ENCODE measurements at regions not wholly inside any gene's neighbourhood (a gene's known extent, or its start where the extent isn't known, plus 50 kb on each side); places are given as distances from the start of the nearest gene placed in this dataset.

GRCh38 chr18:25435149-25435782, 83.3 kb upstream of the ZNF521 start:
- no peak for DNase-seq (ENCODE audit: low read depth, low spot score)
- no peaks in the 10 kb centered on the region for H3K36me3 Mint-ChIP-seq (ENCODE audit: low read depth)
- H3K27ac Mint-ChIP-seq (ENCODE audit: unreplicated experiment) = no peak overlapping the region
- no peaks in the 10 kb centered on the region for H3K9me3 Mint-ChIP-seq
- TF ChIP-seq, protein P1, sequence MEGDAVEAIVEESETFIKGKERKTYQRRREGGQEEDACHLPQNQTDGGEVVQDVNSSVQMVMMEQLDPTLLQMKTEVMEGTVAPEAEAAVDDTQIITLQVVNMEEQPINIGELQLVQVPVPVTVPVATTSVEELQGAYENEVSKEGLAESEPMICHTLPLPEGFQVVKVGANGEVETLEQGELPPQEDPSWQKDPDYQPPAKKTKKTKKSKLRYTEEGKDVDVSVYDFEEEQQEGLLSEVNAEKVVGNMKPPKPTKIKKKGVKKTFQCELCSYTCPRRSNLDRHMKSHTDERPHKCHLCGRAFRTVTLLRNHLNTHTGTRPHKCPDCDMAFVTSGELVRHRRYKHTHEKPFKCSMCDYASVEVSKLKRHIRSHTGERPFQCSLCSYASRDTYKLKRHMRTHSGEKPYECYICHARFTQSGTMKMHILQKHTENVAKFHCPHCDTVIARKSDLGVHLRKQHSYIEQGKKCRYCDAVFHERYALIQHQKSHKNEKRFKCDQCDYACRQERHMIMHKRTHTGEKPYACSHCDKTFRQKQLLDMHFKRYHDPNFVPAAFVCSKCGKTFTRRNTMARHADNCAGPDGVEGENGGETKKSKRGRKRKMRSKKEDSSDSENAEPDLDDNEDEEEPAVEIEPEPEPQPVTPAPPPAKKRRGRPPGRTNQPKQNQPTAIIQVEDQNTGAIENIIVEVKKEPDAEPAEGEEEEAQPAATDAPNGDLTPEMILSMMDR (conservative IDR thresholded peaks at IDR 0.05) = no peak
- no peaks in the 10 kb centered on the region for H3K27me3 Mint-ChIP-seq (ENCODE audit: low read depth)
- H3K4me3 Mint-ChIP-seq = no peak overlapping the region
- H3K4me1 Mint-ChIP-seq = no peaks in the 10 kb centered on the region

GRCh38 chr18:25434745-25435144, 82.8 kb upstream of the ZNF521 start:
- no peak overlapping the region for H3K27ac Mint-ChIP-seq (ENCODE audit: unreplicated experiment)
- no peak overlapping the region for H3K4me3 Mint-ChIP-seq
- no peaks in the 10 kb centered on the region for H3K27me3 Mint-ChIP-seq (ENCODE audit: low read depth)
- TF ChIP-seq, protein P1 (conservative IDR thresholded peaks at IDR 0.05) = no peak
- no peaks in the 10 kb centered on the region for H3K36me3 Mint-ChIP-seq (ENCODE audit: low read depth)
- no peaks in the 10 kb centered on the region for H3K4me1 Mint-ChIP-seq
- no peaks in the 10 kb centered on the region for H3K9me3 Mint-ChIP-seq
- no peak for DNase-seq (ENCODE audit: low read depth, low spot score)

DNA sequence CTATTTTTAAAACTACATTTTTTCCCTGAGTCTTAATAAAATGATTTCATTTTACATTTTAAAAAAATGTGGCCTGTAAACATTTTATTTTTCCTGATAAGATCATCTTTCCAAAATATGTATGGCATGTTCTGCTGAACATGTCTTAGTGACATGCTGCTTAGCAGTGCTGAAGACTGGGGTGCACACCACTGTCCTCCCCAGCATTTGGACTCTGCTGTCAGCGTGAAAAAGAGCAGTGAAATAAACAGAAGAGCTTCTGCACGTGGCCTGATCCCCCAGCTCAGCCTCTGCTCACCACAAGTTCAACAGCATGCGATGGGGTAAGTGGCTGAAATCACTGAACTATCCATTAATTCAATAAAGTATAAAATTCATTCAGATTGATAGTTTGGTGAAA, 81.6 kb upstream of the ZNF521 start:
- H3K27ac Mint-ChIP-seq (ENCODE audit: unreplicated experiment) = no peak overlapping the region
- TF ChIP-seq, protein P1 (conservative IDR thresholded peaks at IDR 0.05) = no peak

DNA sequence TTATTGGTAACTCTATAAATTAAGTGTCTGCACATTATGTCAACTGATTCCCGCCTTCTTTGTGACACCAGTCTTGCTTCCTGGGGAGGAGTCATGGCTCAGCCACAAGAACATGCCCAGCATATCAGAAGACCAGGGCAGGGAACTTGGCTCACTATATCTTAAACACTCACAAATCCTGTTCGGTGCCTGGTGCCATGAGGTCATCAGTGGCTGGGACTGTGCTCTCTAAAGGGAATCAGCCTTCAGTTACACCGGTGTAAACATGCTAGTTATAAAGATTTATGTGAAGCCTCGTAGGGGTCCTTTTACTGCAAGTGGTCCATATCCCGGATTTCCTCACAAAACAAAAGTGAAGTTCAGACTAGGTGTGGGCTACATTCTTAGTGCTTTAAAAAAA, 73.1 kb upstream of the ZNF521 start:
- Mint-ChIP-seq H3K27me3 (ENCODE audit: low read depth) (no peaks in the 10 kb centered on the region), H3K36me3 (ENCODE audit: low read depth) (no peaks in the 10 kb centered on the region), H3K4me1 (peaks cover 7% of the 10 kb centered on the region), H3K4me3 (no peak overlapping the region), H3K9me3 (peaks cover 4% of the 10 kb centered on the region), H3K27ac (ENCODE audit: unreplicated experiment) (no peak overlapping the region)
- TF ChIP-seq, protein P1 (conservative IDR thresholded peaks at IDR 0.05) = no peak
- DNase-seq (ENCODE audit: low read depth, low spot score) = no peak

More for the DNA sequence above, 81.6 kb upstream of the ZNF521 start:
- H3K4me3 Mint-ChIP-seq = no peak overlapping the region
- no peak for DNase-seq (ENCODE audit: low read depth, low spot score)
- H3K27me3 Mint-ChIP-seq (ENCODE audit: low read depth) = no peaks in the 10 kb centered on the region
- H3K9me3 Mint-ChIP-seq = no peaks in the 10 kb centered on the region
- no peaks in the 10 kb centered on the region for H3K36me3 Mint-ChIP-seq (ENCODE audit: low read depth)
- H3K4me1 Mint-ChIP-seq = no peaks in the 10 kb centered on the region

GRCh38 chr18:25423760-25424159, 71.8 kb upstream of the ZNF521 start:
- H3K27me3 Mint-ChIP-seq (ENCODE audit: low read depth) = no peaks in the 10 kb centered on the region
- no peak overlapping the region for H3K4me3 Mint-ChIP-seq
- no peaks in the 10 kb centered on the region for H3K36me3 Mint-ChIP-seq (ENCODE audit: low read depth)
- H3K4me1 Mint-ChIP-seq = peaks cover 9% of the 10 kb centered on the region
- no peak for DNase-seq (ENCODE audit: low read depth, low spot score)
- H3K27ac Mint-ChIP-seq (ENCODE audit: unreplicated experiment) = no peak overlapping the region
- TF ChIP-seq, protein P1 (conservative IDR thresholded peaks at IDR 0.05) = no peak
- H3K9me3 Mint-ChIP-seq = peaks cover 4% of the 10 kb centered on the region
